ENCODE measurements at regions not wholly inside any gene's neighbourhood (a gene's known extent, or its start where the extent isn't known, plus 50 kb on each side); places are given as distances from the start of the nearest gene placed in this dataset.

- DNase-seq (ENCODE audit: low read depth in 3 of 3) = no peak
Observed at GRCh38 chr7:46725136-46725535, 804.1 kb upstream of the IGFBP3 start.

DNA sequence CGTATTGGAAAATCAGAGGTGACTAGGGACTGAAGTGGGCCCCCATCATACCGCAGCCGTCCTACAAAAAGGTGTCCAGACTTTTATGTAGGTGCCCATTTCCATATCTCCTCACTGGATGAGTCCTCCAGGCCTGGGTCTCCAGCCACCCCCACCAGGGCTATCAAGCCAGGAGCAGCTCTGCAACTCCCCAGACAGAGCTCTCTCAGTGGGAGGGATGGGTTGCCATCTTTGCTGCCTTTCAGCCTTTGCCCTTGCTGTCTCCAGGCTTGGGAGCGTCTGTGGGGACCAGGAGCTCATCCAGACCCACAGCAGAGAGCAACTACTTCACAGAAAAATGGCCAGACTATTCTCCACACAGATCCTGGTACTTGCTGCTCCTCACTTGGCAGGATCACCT, 802.7 kb upstream of the IGFBP3 start:
- no peak for DNase-seq (ENCODE audit: low read depth in 3 of 3)

DNA sequence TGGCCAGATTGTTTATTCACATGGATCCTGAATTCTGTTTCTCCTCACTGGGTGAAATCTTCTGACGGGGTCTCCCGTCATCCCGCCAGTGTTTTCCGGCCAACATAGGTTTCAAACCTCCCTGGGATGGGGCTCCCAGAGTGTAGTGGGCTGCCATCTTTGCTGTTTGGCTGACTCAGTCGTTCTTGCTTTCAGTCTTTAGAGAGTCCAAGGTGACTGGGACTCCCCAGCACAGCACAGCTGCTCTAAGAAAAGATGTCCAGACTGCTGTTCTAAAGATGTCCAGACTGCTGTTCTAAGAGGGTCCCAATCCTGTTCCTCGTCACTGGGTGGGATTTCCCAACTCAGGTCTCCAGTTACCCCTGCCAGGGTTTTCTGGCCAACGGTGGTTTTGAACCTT, 801.9 kb upstream of the IGFBP3 start:
- no peak for DNase-seq (ENCODE audit: low read depth in 3 of 3)

DNA sequence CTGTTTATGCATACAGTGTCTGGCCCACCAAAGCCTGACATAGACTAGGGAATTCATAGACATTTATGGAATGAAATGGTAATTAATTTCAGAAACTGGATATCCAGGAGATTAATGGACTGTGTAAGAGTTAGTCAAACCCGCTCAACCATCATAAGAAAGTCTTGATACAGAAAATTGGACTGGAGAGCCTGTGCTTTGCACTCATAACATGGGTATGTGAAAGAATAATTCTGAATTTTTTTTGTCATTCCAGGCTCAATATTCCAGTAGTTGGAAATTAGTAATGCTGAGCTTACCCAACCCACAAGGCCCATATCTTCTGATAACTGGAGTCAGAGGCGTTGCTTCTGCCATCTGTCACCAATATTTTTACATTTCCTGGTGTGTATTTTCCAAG, 799.7 kb upstream of the IGFBP3 start:
- DNase-seq (ENCODE audit: low read depth in 3 of 3) = no peak

GRCh38 chr7:46719616-46720015, 798.5 kb upstream of the IGFBP3 start:
- DNase-seq (ENCODE audit: low read depth in 3 of 3) = no peak

DNA sequence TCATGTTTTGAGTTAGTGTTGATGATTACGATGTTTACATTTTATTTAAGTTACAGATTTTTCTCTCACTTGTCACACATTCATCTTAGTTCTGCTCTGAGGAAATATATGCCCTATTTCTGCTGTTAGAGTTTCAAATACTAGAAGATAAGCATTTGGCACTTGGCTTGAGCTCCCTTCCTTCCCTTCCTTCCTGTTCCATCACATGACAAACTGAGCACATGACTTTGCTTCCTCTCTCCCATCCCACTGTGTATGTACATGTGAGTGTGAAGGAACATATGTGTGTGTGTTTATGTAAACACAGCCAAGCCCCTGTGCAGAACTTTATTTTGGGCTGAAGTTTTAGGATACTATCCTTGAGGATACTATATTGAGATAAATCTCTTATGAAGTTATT, 795.9 kb upstream of the IGFBP3 start:
- no peak for DNase-seq (ENCODE audit: low read depth in 3 of 3)

DNA sequence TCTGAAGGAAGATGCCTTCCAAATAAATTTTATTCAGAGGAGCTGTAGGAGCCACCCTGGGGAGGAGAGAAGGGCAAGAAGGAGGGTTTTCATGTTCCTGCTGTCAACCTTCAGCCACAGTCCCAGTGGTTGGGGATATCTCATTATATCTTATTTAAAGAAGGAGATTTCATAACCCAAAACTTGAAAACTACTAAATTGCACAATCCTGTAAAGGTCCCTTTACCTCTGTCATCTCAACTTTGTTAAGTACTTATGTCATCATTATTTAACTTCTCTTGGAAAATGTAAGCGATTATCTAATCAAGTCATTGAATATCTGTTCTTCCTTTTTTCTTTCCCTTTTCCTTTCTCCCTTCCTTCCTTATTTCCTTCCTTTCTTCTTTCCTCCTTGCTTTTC, 794.5 kb upstream of the IGFBP3 start:
- no peak for DNase-seq (ENCODE audit: low read depth in 3 of 3)

- DNase-seq (ENCODE audit: low read depth in 3 of 3) = no peak
Observed at GRCh38 chr7:46714904-46715303, 793.8 kb upstream of the IGFBP3 start.

DNA sequence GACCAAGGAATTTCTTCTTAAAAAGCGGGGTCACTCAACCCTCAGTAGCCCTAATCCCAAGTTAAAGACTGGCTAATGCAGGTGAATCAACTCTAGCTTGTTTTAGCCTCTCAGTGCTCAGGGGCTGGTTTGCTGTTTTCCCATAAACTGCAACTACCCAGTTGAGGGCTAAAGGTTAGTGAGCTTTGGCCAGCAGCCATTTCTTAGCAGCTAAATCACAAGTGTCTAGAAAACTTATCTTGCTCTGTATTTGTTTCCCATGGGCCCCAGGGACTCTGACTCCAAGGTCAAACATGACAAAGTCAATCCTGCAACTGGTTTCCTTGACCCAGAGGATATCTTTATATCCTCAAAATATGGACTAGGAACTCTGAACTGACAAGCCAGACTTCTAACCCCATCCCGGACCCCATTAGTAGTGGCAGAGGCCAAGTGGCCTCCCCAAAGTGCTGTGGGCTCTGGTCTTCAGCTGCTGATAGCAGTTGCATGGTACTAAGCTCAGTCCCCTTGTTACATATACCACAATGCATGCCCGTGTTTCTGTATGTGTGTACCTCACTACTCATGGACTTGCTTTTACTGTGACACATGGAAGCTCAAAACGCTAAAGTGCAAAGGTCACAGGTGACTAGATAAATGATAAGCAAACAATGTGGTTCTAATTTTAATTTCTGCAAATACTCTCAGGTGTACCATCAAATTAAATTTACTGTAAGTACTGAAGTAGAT, 793.0 kb upstream of the IGFBP3 start:
- no peak for DNase-seq (ENCODE audit: low read depth in 3 of 3)

GRCh38 chr7:46710927-46711326, 789.9 kb upstream of the IGFBP3 start:
- no peak for DNase-seq (ENCODE audit: low read depth in 3 of 3)

DNA sequence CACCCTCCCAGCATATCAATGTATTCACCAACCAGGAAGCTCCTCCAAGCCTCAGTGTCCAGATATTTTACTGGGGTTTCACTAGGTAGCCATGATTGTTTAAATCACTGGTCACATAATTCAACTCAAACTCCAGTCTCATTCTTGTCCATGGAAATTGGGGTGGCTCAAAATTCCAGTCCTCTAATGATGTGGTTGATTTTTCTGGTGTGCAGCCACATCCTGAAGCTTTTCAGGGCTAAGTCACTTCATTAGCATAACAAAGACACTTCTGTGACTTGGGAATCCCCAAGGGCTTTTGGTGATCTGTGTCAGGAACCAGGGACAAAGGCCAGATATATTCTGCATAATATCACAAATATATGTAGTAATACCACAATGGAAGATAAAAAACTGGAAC, 786.9 kb upstream of the IGFBP3 start:
- DNase-seq (ENCODE audit: low read depth in 3 of 3) = no peak

DNA sequence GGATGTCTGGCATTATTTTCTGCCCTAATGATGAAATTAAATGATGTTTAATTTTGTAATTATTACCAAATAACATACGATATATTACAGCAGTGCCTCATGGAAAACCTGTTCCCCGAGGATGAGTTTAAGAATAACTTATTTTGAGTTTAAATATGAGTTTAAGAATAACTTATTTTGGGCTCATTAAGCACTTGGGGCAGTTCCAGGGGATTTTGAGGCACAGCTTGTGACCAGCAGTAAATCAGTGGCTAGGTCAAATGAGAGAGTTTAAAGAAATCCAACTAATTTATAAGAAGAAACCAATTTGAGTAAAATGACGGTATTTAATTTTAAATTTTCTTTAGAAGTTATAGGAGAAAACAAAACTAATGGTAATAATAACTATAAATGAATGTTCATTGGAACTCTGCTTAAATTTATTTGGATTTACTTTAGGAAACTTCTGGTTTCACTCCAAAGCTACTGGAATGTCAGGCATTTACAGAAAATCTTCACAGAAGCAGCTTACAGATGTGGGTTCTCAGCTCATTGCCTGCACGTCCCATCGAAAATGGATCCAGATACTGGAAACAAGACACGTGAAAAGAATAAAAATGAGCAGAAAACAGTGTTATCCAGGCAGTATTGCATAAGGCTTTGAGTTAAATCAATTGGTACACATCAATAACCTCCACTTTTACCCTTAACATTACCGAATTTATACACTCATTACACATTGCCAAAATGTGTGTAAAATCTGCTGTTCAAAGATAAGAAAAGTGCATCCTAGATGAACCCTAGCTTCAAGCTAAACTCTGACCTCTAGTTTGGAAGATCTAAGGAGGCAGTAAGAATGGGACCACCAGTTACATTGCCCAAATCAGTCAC, 784.5 kb upstream of the IGFBP3 start:
- no peak for DNase-seq (ENCODE audit: low read depth in 3 of 3)

GRCh38 chr7:46696741-46697140, 775.7 kb upstream of the IGFBP3 start:
- DNase-seq (ENCODE audit: low read depth in 3 of 3) = no peak

GRCh38 chr7:46695051-46695708, 774.1 kb upstream of the IGFBP3 start:
- DNase-seq (ENCODE audit: low read depth in 3 of 3) = no peak

DNA sequence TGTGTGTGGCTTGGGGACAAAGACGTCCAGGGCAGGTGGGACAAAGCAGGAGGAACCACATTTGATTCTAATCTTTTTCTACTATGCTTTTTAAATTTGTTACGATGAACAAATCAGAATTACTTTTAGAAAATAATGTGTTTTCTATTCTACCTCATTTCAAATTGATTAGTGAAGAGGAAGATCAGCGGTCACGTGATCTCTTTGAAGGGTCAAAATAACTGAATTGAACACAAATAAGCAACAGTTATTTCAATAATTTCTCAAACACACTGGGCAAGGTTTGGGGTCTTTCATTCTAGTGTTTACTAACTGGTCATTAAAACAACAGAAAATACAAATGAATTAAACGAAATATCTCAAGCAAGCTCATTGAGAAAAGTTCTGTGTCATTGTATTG, 773.0 kb upstream of the IGFBP3 start:
- no peak for DNase-seq (ENCODE audit: low read depth in 3 of 3)

DNA sequence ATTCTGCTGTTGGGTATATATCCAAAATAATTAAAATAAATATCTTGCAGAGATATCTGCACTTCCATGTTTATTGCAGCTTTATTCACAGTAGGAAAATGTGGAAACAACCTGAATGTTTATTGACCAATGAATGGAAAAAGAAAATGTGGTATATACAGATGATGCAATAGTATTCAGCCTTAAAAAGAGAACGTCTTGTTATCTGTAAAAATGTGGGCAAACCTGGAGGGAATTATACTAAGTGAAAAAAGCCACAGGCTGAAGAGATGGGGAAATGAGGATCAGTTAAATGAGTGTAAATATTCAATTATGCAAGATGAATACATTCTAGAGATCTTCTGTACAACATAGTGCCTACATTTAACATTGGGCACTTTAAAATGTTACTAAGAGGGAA, 766.1 kb upstream of the IGFBP3 start:
- no peak for DNase-seq (ENCODE audit: low read depth in 3 of 3)

GRCh38 chr7:46685051-46685450, 764.0 kb upstream of the IGFBP3 start:
- no peak for DNase-seq (ENCODE audit: low read depth in 3 of 3)

- DNase-seq (ENCODE audit: low read depth in 3 of 3) = no peak
Observed at GRCh38 chr7:46682836-46683624, 762.0 kb upstream of the IGFBP3 start.

DNA sequence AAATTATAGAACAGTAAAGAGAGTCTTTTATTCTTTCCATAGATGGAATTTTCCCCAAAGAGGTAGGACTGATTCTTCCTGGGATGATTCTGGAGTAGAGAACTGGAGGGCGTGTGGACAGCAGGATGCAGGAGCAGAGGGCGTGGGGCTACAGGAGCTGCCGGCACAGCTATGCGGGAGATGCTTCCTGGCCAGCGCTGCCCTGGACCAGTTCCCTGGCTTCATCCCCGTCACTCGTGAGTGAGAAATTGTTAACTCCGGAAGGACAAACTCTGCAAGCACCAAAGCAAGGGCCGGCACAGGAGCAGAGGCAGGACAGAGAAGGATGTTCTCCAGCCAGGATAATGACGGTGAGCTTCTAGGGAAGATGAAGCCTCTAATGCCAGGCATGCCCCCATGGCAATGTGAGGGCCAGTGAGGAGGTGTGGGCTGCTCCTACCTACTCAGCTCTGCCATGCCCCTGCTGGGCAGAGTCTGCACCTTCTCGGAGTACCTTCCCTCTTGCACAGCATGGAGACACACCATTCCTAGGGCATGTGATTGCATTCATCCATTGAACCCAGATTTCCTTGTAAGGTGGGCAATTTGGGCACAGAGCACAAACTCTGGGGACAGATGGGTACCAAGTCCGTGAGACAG, 760.9 kb upstream of the IGFBP3 start:
- no peak for DNase-seq (ENCODE audit: low read depth in 3 of 3)

DNA sequence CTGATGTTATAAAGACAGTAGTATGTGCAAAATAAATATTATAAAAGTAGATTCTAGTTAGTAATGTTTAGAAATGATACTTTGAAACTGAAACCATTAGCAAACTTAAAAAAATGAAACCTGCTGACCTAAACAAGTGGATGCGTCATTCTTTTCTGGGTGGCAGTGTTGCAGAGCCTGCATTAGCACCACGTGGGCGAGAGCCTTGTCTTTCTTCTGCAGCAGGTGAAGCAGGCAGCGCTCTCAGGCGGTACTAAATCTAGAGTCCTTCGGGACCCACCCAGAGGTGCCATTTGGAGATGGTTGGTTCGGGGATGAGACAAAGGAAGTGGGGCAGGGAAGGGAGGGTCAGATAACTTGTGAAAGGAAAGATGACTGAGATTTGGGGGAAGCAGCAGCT, 759.1 kb upstream of the IGFBP3 start:
- DNase-seq (ENCODE audit: low read depth in 3 of 3) = no peak

GRCh38 chr7:46679671-46680070, 758.6 kb upstream of the IGFBP3 start:
- DNase-seq (ENCODE audit: low read depth in 3 of 3) = no peak
